ENCODE measurements at regions not wholly inside any gene's neighbourhood (a gene's known extent, or its start where the extent isn't known, plus 50 kb on each side); places are given as distances from the start of the nearest gene placed in this dataset.

DNA sequence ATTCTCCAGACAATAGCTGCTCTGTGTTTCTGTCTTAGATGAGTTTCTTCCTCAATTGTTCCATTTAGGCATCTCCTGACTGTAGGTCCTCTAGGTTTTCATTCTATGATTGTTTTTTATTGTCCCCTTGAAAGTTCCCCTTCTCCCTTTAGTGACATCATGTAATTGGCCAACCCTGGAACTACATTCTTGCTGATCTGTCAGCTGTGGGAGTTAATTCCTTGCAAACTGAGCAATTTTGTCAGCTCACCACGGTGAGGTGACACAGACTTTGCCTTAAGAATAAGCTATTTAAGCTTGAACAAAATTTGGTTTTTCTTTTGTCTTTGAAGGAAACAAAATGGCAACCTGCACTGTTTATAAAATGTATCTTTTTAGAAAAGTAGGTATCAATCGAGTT is 95.9 kb downstream of the TXNL1 start:
- H3K23me2 ChIP-seq (ENCODE audit: insufficient read length, low read depth, low read length, poor library complexity, severe bottlenecking), result no peaks in the 10 kb centered on the region
- H3K27ac ChIP-seq (ENCODE audit: insufficient read length, low read depth, low read length), result no peak overlapping the region
- H3K23ac ChIP-seq (ENCODE audit: insufficient read length, low read depth, low read length), result no peak overlapping the region
- H3K56ac ChIP-seq (ENCODE audit: insufficient read length, low read depth, low read length), result no peak overlapping the region
- no peak overlapping the region for H2BK5ac ChIP-seq (ENCODE audit: insufficient read length, low read length)
- H3K4me1 Mint-ChIP-seq, result peaks cover 7 to 10% of the 10 kb centered on the region in 2 experiments
- no peak overlapping the region for H2BK20ac ChIP-seq (ENCODE audit: low read depth, low read length, poor library complexity, severe bottlenecking)
- H3K14ac ChIP-seq (ENCODE audit: insufficient read depth, low read length), result no peak overlapping the region
- H3K9me3 ChIP-seq (ENCODE audit: control insufficient read depth, low read depth, low read length), result no peaks in the 10 kb centered on the region
- H2AFZ ChIP-seq (ENCODE audit: low read length), result no peak overlapping the region
- no peak overlapping the region for H3K4me2 ChIP-seq (ENCODE audit: insufficient read depth, insufficient read length, low read length)
- H4K91ac ChIP-seq (ENCODE audit: insufficient read length, low read depth, low read length), result no peak overlapping the region
- H3K36me3 Mint-ChIP-seq (ENCODE audit: insufficient read depth in 1 of 3, low read depth in 3 of 3), result peaks cover 0 to 4% (median 0%) of the 10 kb centered on the region in 3 experiments; a peak in 1 of 7 replicates
- no peak overlapping the region for H2BK120ac ChIP-seq (ENCODE audit: low read depth, low read length, poor library complexity, severe bottlenecking)
- no peaks in the 10 kb centered on the region for H3K79me2 ChIP-seq (ENCODE audit: insufficient read depth, low read length)
- H3K18ac ChIP-seq (ENCODE audit: insufficient read length, low read depth, low read length), result no peak overlapping the region
- no peak overlapping the region for H3K9ac ChIP-seq (ENCODE audit: extremely low read depth, insufficient read length, low read length)
- H3T11ph ChIP-seq (ENCODE audit: low read length), result no peak overlapping the region
- no peaks in the 10 kb centered on the region for H4K20me1 ChIP-seq (ENCODE audit: control insufficient read depth, insufficient read depth, insufficient read length)
- TF ChIP-seq, protein P1, sequence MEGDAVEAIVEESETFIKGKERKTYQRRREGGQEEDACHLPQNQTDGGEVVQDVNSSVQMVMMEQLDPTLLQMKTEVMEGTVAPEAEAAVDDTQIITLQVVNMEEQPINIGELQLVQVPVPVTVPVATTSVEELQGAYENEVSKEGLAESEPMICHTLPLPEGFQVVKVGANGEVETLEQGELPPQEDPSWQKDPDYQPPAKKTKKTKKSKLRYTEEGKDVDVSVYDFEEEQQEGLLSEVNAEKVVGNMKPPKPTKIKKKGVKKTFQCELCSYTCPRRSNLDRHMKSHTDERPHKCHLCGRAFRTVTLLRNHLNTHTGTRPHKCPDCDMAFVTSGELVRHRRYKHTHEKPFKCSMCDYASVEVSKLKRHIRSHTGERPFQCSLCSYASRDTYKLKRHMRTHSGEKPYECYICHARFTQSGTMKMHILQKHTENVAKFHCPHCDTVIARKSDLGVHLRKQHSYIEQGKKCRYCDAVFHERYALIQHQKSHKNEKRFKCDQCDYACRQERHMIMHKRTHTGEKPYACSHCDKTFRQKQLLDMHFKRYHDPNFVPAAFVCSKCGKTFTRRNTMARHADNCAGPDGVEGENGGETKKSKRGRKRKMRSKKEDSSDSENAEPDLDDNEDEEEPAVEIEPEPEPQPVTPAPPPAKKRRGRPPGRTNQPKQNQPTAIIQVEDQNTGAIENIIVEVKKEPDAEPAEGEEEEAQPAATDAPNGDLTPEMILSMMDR (conservative IDR thresholded peaks at IDR 0.05), result no peak
- H3K9me3 Mint-ChIP-seq, result no peaks in the 10 kb centered on the region
- H2AK5ac ChIP-seq (ENCODE audit: insufficient read length, low read length), result no peak overlapping the region
- no peak overlapping the region for H4K5ac ChIP-seq (ENCODE audit: insufficient read length, low read depth, low read length)
- DNase-seq, result no peak
- H2BK12ac ChIP-seq (ENCODE audit: insufficient read length, low read depth, low read length), result no peak overlapping the region
- no peak overlapping the region for H3K27ac Mint-ChIP-seq
- no peaks in the 10 kb centered on the region for H3K27me3 ChIP-seq (ENCODE audit: insufficient read depth, low read length)
- no CpG with 5 or more reads among the region's 2 CpGs for WGBS (ENCODE audit: extremely low coverage, insufficient read length, low lambda C conversion rate)
- H3K4me1 ChIP-seq (ENCODE audit: insufficient read depth, low read length), result no peaks in the 10 kb centered on the region
- H3K27me3 Mint-ChIP-seq (ENCODE audit: low read depth), result no peaks in the 10 kb centered on the region
- no peak overlapping the region for H2BK15ac ChIP-seq (ENCODE audit: low read depth, low read length)
- H3K4ac ChIP-seq (ENCODE audit: low read depth, low read length), result no peak overlapping the region
- H4K8ac ChIP-seq (replicated peaks; ENCODE audit: insufficient read length, low read depth, low read length), result no peak overlapping the region
- no peaks in the 10 kb centered on the region for H3K79me1 ChIP-seq (ENCODE audit: insufficient read depth, low read depth, low read length, poor library complexity, severe bottlenecking)
- no peak overlapping the region for H3K4me3 Mint-ChIP-seq
